ENCODE measurements at regions not wholly inside any gene's neighbourhood (a gene's known extent, or its start where the extent isn't known, plus 50 kb on each side); places are given as distances from the start of the nearest gene placed in this dataset.

DNA sequence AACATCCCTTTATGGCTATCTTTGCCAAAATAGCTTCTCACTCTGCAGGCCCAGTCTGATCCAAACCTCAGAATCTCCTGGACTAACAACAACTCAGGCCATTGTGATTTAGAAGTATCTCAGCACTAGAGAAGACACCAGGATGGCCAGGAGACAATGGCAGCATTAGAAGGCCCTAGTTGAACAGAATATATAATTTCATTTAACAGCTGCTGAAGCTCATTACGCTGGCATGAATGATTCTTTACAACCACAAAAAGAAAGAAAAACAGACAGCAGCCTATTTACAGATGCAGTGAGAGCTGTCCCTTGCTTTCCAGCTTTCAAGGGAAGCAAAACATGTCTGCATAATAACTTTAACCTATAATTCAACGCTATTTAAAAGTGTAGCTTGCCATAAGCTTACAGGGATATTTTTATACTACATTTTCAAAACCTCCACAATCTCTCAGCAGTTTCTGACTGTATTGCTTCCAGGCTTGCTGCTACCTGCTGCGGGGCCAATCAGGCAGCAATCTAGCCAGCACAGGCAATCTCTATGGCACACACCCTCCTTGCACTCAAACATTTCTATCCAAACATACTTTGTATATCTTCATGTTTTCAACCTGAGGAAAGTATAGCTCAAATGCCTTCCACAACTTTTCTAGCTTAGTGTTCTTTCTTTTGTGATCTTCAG lies 107.3 kb downstream of the OGFRL1 start:
- TF ChIP-seq, protein P1, sequence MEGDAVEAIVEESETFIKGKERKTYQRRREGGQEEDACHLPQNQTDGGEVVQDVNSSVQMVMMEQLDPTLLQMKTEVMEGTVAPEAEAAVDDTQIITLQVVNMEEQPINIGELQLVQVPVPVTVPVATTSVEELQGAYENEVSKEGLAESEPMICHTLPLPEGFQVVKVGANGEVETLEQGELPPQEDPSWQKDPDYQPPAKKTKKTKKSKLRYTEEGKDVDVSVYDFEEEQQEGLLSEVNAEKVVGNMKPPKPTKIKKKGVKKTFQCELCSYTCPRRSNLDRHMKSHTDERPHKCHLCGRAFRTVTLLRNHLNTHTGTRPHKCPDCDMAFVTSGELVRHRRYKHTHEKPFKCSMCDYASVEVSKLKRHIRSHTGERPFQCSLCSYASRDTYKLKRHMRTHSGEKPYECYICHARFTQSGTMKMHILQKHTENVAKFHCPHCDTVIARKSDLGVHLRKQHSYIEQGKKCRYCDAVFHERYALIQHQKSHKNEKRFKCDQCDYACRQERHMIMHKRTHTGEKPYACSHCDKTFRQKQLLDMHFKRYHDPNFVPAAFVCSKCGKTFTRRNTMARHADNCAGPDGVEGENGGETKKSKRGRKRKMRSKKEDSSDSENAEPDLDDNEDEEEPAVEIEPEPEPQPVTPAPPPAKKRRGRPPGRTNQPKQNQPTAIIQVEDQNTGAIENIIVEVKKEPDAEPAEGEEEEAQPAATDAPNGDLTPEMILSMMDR (IDR thresholded peaks at IDR 0.05; ENCODE audit: borderline replicate concordance, insufficient read depth, low read depth, low read length) = no peak
- no peak overlapping the region for H3K4me3 ChIP-seq (ENCODE audit: low read depth, low read length)

- TF ChIP-seq, protein P1 (IDR thresholded peaks at IDR 0.05; ENCODE audit: borderline replicate concordance, insufficient read depth, low read depth, low read length) = no peak
- H3K4me3 ChIP-seq (ENCODE audit: low read depth, low read length) = no peak overlapping the region
Measured at GRCh38 chr6:71396410-71396801, 107.8 kb downstream of the OGFRL1 start.

DNA sequence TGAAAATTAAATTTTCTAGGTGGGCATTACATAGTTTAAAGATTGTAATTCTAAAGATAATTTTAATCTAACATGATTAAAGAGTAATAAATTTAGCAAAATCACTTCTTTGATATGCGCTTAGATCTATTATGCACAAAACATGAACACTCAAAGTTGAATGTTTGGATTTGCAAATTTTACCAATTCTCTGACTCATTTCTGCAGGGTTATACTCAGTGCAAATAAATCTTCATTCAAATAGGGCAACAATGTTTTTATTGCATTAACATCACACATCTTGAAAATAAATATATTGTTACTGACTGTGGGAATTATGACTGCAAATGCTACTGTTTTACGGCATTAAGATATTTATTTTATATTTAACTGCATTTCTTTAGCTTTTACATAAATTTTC lies 110.7 kb downstream of the OGFRL1 start:
- no peak overlapping the region for H3K4me3 ChIP-seq (ENCODE audit: low read depth, low read length)
- TF ChIP-seq, protein P1 (IDR thresholded peaks at IDR 0.05; ENCODE audit: borderline replicate concordance, insufficient read depth, low read depth, low read length) = no peak

GRCh38 chr6:71400852-71401251 lies 112.2 kb downstream of the OGFRL1 start:
- no peak overlapping the region for H3K4me3 ChIP-seq (ENCODE audit: low read depth, low read length)
- TF ChIP-seq, protein P1 (IDR thresholded peaks at IDR 0.05; ENCODE audit: borderline replicate concordance, insufficient read depth, low read depth, low read length) = no peak

GRCh38 chr6:71402096-71402495 lies 113.5 kb downstream of the OGFRL1 start:
- no peak overlapping the region for H3K4me3 ChIP-seq (ENCODE audit: low read depth, low read length)
- TF ChIP-seq, protein P1 (IDR thresholded peaks at IDR 0.05; ENCODE audit: borderline replicate concordance, insufficient read depth, low read depth, low read length) = no peak

DNA sequence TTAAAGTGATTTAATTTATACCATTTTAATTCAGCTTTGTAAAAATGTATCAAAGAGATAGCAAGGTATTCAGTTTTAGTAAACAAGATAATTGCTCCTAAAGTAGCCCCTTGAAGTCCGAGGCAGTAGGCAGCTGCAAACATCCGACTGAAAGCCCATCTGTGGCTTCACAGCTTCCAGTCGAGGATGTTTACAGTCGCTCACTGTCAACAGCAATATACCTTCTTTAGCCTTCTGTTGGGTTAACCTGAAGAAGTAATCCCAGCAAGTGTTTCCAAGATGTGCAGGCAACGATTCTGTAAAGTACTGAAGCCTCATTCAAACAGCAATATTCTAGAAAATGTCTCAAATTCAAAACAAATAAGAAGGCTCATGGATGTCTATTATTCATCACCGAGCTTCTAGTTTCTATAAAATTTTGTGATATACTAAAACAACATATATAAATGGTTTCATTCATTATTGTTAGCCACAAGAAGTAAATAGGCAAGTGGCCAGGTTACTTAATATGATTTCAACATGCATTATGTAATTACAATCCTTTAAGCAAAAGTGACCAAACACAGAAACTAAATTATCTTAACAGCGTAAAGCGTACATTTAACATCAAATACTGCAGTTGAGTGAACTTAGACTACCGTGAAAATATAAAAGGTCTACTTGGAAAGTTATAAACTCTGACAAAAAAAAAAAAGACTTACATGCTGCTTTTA lies 115.0 kb downstream of the OGFRL1 start:
- H3K4me3 ChIP-seq (ENCODE audit: low read depth, low read length) = no peak overlapping the region
- TF ChIP-seq, protein P1 (IDR thresholded peaks at IDR 0.05; ENCODE audit: borderline replicate concordance, insufficient read depth, low read depth, low read length) = no peak

All from GM12875 (cell line).